Heart right ventricle (tissue), 16 donors: ENCODE measurements at regions not wholly inside any gene's neighbourhood (a gene's known extent, or its start where the extent isn't known, plus 50 kb on each side); places are given as distances from the start of the nearest gene placed in this dataset.

Experiments used
- ATAC-seq, 8 donors: fragments of 200-7000 bp; cut with Tn5 transposase; one replicate each; pipeline ENCODE4 v1.9.1; 2020; ENCODE audit warnings: mild to moderate bottlenecking in 8 of 8, moderate library complexity in 8 of 8, moderate number of reproducible peaks in 1 of 8
- DNase-seq, 2 donors: peaks; one replicate each; pipeline ENCODE4 v3.0.0-alpha.2; 2020
- H3K27ac ChIP-seq, 10 donors: fragments of 200-600 bp; sonication (generic) in 2 of 10; one replicate each; pipeline versions ENCODE4 v1.5.0 to v1.8.0; 2020 to 2022; ENCODE audit warnings: mild to moderate bottlenecking in 3 of 10
- H3K27me3 ChIP-seq, 7 donors: fragments of 200-600 bp; one replicate each; pipeline ENCODE4 v1.8.0; 2021 to 2022; ENCODE audit warnings: mild to moderate bottlenecking in 2 of 7
- H3K36me3 ChIP-seq, 9 donors: fragments of 200-600 bp; sonication (generic) in 1 of 9; one replicate each; pipeline versions ENCODE4 v1.5.0 to v1.8.0; 2020 to 2022; ENCODE audit warnings: mild to moderate bottlenecking in 2 of 9
- H3K4me1 ChIP-seq, 9 donors: fragments of 200-600 bp; sonication (generic) in 1 of 9; one replicate each; pipeline versions ENCODE4 v1.5.0 to v1.8.0; 2020 to 2022; ENCODE audit warnings: mild to moderate bottlenecking in 4 of 9
- H3K4me3 ChIP-seq, 10 donors: fragments of 200-600 bp; sonication (generic) in 2 of 10; one replicate each; pipeline versions ENCODE4 v1.5.0 to v1.8.0; 2020 to 2022; ENCODE audit warnings: mild to moderate bottlenecking in 7 of 10, moderate library complexity in 2 of 10
- H3K9me3 ChIP-seq, 11 donors: fragments of 200-600 bp in 10 of 11; sonication (generic) in 2 of 11; one replicate each; pipeline versions ENCODE4 v1.5.0 to v1.8.0; 2013 to 2022; ENCODE audit warnings: mild to moderate bottlenecking in 2 of 11, control low read depth in 1 of 11, moderate library complexity in 1 of 11
- CTCF ChIP-seq, 9 donors: fragments of 200-600 bp; sonication (generic) in 2 of 9; IDR thresholded peaks; one replicate each; pipeline versions ENCODE4 v1.5.0 to v1.8.0; 2021 to 2022; ENCODE audit warnings: antibody characterized with exemption in 9 of 9, mild to moderate bottlenecking in 5 of 9, moderate library complexity in 1 of 9
- WGBS, 2 donors: extraction: QIAGEN DNeasy Blood & Tissue Kit; methylation state at CpG; one replicate each; pipeline ENCODE4 v1.1.7; 2013; ENCODE audit warnings: inconsistent platforms in 1 of 2; 5-methylcytosine and 5-hydroxymethylcytosine counted together
- intact Hi-C, 10 donors: fragments of 100-400 bp; cut with DNase I; formaldehyde crosslinking; loops; one replicate each; pipeline versions ENCODE4 v1.11.1 to v1.14.2; 2022
- donor health status: Arrhythmogenic right ventricular cardiomyopathy.
- donor health status: ischemic (EF 13 %, LVEDD 7.1; RV severe dilation, severe dysfunction).
- donor health status: healthy with polysubstance abuse.
- donor health status: DM: no; HTN: yes; CAD: no.
- donor health status: DM: no; HTN: no; CAD: no.
- donor health status: ischemic (EF 25% LVEDD 6.9; RV normal size, moderate dysfunction).
- donor health status: ischemic (EF 25% LVEDD 5.7; RV mildly dilated, moderate dysfunction).
- donor health status: healthy.
- donor health status: DM: yes; HTN: yes; CAD: no.
- donor health status: Ischemic cardiomyopathy.
- donor health status: ischemic (EF 35%, LVEDD 5.7; RV mildly dilated, moderate dysfunction).
- donor health status: nonischemic (EF 11% LVEDD 7.7; RV severe dilation, severe dysfunction).
- donor health status: DM: yes; HTN: yes; CAD: no.
- donor health status: PGD.
- donor health status: ischemic (EF 29% LVEDD 5.4; RV normal size, mild dysfunction).
- donor health status: nonischemic (EF 23%, LVEDD 6.1; RV moderate dilation, normal function).

DNA sequence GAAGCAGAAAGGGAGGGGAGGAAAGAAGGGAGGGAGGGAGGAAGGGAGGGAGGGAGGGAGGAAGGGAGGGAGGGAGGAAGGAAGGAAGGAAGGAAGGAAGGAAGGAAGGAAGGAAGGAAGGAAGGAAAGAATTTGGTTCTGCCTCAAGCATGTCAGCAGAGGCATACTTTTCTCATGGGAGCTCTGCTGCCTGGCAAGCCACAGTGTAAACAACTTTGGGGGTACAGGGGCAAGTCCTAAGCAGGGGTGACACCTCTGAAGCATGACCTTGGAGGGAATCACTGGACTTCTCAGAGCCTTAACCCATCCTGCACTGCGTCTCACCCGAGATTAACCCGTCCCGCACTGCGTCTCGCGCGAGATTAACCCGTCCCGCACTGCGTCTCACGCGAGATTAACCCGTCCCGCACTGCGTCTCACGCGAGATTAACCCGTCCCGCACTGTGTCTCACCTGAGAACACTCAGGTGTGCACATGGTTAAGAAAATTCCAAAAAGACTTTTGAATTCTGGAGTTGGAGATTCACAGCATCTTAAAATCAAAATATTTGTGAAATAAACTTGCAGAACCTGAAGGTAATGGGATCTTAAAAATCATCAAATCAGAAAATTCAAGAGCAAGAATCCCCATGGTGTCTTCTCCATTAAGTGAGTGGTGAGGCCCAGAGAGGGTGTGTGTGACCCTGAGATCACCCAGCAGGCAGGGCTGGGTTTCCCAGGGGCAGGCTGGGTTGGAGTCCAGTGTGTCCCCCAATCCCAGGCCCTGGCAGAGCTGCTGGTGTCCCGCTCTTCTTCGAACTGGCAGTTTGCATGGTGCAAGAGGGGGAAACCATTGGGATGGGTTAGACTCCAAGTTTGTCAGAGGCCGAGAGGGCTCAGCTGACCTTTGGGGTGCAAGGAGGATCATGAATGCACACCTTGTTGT is 190.4 kb downstream of the MN1 start:
- DNase-seq (no peak), ATAC-seq (no peak)
- 89 to 91% methylated on average over 23 of the region's 23 CpGs for WGBS, 2 donors
- Histone ChIP-seq H3K27ac (no peak overlapping the region), H3K9me3 (no peaks in the 10 kb centered on the region), H3K4me3 (no peak overlapping the region), H3K36me3 (no peaks in the 10 kb centered on the region), H3K27me3 (peaks cover 4 to 41% (median 37%) of the 10 kb centered on the region in 7 donors), H3K4me1 (peaks cover 0 to 8% (median 6%) of the 10 kb centered on the region in 9 donors)
- intact Hi-C loops, result loop anchor here in 1 of 10 donors (10.0 kb wide), 1 partner anchor 194 kb away; the partner anchor contains the start of gene MN1
- TF ChIP-seq CTCF (IDR thresholded peaks at IDR 0.05), result no peak

GRCh38 chr22:27612115-27612514 is 189.4 kb downstream of the MN1 start:
- DNase-seq (no peak), ATAC-seq (no peak)
- H3K9me3 ChIP-seq, result no peaks in the 10 kb centered on the region
- H3K4me3 ChIP-seq, result no peak overlapping the region
- H3K27ac ChIP-seq, result no peak overlapping the region
- WGBS, 2 donors, result 51 to 63% methylated on average over 6 of the region's 6 CpGs
- H3K36me3 ChIP-seq, result no peaks in the 10 kb centered on the region
- TF ChIP-seq CTCF (IDR thresholded peaks at IDR 0.05), result no peak
- peaks cover 0 to 8% (median 6%) of the 10 kb centered on the region in 9 donors for H3K4me1 ChIP-seq
- intact Hi-C loops, result loop anchor here in 1 of 10 donors (10.0 kb wide), 1 partner anchor 193 kb away; the partner anchor contains the start of gene MN1
- H3K27me3 ChIP-seq, result peaks cover 4 to 41% (median 37%) of the 10 kb centered on the region in 7 donors

- Histone ChIP-seq H3K4me1 (peaks cover 0 to 8% (median 6%) of the 10 kb centered on the region in 9 donors), H3K9me3 (no peaks in the 10 kb centered on the region), H3K27ac (no peak overlapping the region), H3K4me3 (peak overlapping the region in 1 of 10 donors; percentile 33), H3K27me3 (peaks cover 4 to 41% (median 37%) of the 10 kb centered on the region in 7 donors), H3K36me3 (no peaks in the 10 kb centered on the region)
- intact Hi-C loops, result loop anchor here in 1 of 10 donors (10.0 kb wide), 1 partner anchor 191 kb away; the partner anchor contains the start of gene MN1
- DNase-seq, result no peak
- no peak for TF ChIP-seq CTCF (IDR thresholded peaks at IDR 0.05)
- WGBS, 2 donors, result 77 to 84% methylated on average over 19 of the region's 19 CpGs
- ATAC-seq, result no peak
Measured at GRCh38 chr22:27613099-27614005, 188.2 kb downstream of the MN1 start.
